ENCODE measurements at regions not wholly inside any gene's neighbourhood (a gene's known extent, or its start where the extent isn't known, plus 50 kb on each side); places are given as distances from the start of the nearest gene placed in this dataset.

GRCh38 chr2:183214680-183215079 lies 90.4 kb downstream of the NUP35 start:
- DNase-seq (ENCODE audit: low spot score): no peak

- no peak for DNase-seq (ENCODE audit: low spot score)
Observed at GRCh38 chr2:183215917-183216316, 91.7 kb downstream of the NUP35 start.

GRCh38 chr2:183219888-183220287 lies 95.6 kb downstream of the NUP35 start:
- DNase-seq (ENCODE audit: low spot score): no peak

- no peak for DNase-seq (ENCODE audit: low spot score)
Observed at GRCh38 chr2:183222751-183223150, 98.5 kb downstream of the NUP35 start.

- DNase-seq (ENCODE audit: low spot score): peak; percentile 6
Observed at GRCh38 chr2:183224948-183225347, 100.7 kb downstream of the NUP35 start.

GRCh38 chr2:183227176-183227575 lies 102.9 kb downstream of the NUP35 start:
- no peak for DNase-seq (ENCODE audit: low spot score)

DNA sequence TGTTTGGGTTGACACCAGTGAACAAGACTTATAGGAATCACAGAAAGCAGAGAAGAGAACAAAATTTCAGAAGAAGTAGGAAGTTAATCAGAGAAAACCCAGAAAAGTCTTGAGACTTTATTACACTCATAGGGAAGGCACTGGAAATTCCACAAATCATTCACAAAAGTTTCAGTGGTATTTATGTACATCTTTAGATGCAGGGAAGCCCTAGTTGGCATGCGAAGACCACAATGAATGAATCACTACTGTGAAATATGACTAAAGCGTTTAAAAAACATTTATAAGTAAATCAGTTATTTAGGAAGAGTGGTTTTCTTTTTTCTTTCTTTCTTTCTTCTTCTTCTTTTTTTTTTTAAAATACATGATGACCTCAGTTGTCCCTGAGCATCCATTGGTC lies 105.1 kb downstream of the NUP35 start:
- peak; percentile 62 for DNase-seq (ENCODE audit: low spot score)

DNA sequence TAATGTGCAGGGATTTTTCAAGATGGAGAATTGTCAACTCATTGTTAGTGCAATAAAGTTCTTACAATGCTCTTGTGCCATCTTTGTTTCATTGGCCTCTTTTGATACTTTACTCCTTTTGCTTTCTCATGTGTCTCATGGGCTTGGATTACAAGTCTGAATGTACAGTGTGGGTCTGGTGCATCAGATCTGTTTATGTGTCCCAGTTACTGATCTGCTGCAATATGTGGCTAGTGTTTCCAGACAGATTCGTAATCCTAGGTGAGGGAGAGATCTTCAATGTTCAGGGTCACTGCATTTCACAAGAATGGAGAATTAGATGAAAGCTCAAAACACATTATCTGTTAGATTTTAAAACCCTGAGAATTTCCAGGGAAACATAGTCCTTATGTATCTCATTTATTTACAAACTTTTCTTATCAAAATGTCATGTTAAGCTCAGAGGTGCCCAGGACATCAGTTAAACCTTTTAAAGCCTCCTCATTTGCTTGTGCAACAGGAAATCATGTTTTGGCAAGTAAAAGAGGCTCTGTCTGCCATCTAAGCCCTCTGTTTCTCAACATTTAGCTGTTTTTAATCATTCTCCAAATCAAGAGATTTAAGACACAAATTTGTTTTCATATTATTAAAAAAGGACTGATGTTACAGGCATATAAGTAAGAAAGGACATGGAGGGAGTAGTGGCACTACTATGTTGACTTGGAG lies 108.1 kb downstream of the NUP35 start:
- no peak for DNase-seq (ENCODE audit: low spot score)

- DNase-seq (ENCODE audit: low spot score): peak; percentile 43
Observed at GRCh38 chr2:183242937-183243336, 118.7 kb downstream of the NUP35 start.

GRCh38 chr2:183243758-183244157 lies 119.5 kb downstream of the NUP35 start:
- no peak for DNase-seq (ENCODE audit: low spot score)

DNA sequence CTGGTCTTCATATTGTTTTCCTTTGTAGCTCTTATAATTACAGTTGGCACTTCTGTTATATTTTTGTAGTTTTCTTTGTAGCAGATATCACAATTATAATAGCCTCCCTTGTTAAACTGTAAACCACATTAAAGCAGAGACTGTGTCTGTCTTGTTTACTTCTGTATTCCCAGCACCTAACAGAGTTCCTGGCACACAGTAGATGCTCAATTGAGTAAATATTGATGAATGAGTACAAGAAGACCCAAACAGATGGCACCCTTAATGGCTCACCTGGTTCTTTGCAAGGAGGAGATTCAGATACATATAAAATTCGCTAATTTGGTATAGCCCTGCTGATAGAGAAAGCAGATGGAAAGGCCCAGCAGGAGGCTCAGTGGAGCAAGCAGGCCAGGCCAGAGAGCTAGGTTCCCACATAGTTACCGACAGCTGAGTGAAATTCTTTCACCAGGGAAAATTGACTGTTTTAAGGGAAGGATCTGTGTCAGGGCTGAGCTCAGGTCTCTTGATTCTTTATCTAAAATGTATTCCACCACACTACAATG lies 120.1 kb downstream of the NUP35 start:
- DNase-seq (ENCODE audit: low spot score): no peak

DNA sequence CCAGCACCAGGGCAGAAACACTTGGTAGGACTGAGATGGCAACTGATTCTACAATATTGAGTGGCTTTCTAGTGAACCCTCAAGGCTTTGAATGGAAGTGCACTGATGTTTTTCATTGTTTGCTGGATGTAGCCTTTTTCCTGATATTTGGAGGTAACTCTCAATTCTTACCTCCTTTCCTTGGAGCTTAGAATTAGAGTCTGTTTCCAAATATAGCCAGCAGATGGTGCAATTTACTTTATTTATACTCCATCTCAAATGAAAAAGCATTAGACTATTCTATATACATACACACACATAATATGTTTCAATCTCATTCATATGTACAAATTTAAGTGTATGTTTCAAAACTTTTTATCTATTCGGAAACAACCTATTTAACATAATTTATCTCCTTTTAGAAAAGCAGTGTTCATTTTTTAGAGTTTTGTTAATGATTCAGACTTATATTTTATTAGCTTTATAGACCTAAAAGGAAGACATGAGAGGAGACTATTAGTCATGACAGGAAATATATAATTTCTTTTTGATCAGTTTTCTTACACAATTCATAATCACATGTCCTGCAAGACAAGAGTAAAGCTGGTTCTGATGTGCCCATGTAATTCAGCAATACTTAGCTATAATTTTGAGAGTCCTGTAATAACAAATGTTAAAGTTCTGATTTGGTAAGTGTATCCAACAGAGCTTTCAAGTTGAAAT lies 124.8 kb downstream of the NUP35 start:
- DNase-seq (ENCODE audit: low spot score): peak; percentile 51

DNA sequence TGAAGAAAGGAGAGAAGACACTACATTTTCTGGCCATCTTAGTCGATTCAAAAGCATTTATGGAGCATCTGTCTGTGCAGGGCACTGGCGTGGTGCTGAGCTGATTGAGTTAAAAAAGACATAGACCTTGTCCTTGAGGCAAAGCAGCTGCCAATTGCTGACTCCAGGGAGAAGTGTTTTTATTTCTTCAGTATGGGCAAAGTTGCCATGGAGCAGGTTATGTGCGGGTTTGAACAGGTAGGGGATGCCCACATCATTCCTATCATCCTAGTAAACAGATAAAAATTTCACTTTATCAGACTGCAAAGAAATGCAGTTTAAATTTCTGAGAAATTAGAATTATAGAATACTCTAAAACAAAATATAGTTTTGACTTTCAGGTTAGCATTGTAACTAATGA lies 125.8 kb downstream of the NUP35 start:
- no peak for DNase-seq (ENCODE audit: low spot score)

DNA sequence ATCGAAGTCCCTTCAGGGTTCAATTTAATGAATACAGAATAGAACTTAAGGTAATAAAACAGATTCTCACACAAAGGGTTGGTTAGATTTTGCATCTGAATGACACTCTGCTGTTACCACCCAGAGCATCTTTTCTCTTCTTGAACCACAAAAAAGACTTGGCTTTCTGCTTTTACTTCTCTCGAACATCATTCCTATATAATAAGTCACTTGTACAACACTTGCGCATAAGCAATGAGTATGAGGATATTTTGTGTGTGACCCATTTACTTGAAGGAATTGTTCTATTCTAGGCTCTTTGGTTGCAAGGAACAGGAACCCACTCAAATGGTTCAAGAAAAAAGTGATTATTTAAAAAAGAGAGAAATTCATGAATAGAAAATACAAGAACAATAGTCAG lies 126.2 kb downstream of the NUP35 start:
- DNase-seq (ENCODE audit: low spot score): no peak

- DNase-seq (ENCODE audit: low spot score): no peak
Observed at GRCh38 chr2:183253441-183254130, 129.3 kb downstream of the NUP35 start.

GRCh38 chr2:183255411-183255810 lies 131.2 kb downstream of the NUP35 start:
- DNase-seq (ENCODE audit: low spot score): no peak

- no peak for DNase-seq (ENCODE audit: low spot score)
Observed at GRCh38 chr2:183259921-183260320, 135.7 kb downstream of the NUP35 start.

DNA sequence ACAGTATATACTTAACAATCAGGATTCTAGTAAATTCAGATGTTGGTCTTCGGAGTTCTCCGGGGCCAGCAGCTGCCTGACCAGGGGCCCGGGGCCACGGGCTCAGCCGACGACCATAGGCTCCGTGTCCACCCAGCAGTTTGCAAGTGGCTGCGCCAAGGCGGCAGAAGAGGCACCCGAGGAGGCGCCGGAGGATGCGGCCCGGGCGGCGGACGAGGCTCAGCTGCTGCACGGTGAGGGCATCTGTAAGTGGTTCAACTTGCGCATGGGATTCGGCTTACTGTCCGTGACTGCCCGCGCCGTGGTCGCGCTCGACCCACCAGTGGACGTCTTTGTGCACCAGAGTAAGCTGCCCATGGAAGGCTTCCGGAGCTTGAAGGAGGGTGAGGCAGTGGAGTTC lies 136.3 kb downstream of the NUP35 start:
- no peak for DNase-seq (ENCODE audit: low spot score)

DNA sequence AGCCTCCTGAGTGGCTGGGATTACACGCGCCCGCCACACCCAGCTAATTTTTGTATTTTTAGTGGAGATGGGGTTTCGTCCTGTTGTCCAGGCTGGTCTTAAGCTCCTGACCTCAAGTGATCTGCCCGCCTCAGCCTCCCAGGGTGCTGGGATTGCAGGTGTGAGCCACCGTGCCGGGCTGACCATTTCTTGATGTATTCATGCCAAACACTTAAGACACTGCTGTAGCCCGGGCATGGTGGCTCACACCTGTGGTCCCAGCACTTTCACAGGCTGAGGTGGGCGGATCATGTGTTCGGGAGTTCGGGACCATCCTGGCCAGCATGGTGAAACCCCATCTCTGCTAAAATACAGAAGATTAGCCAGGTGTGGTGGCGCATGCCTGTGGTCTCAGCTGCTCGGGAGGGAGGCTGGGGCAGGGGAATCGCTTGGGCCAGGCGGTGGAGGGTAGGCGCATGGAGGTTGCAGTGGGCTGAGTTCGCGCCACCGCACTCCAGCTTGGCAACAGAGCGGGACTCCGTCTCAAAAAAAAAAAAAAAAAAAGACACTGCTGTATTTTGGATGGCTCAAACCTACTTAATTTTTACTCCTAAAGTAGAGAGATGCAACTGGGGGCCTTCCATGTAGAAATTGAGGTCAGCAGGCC lies 140.8 kb downstream of the NUP35 start:
- no peak for DNase-seq (ENCODE audit: low spot score)

- no peak for DNase-seq (ENCODE audit: low spot score)
Observed at GRCh38 chr2:183267148-183267827, 143.0 kb downstream of the NUP35 start.

DNA sequence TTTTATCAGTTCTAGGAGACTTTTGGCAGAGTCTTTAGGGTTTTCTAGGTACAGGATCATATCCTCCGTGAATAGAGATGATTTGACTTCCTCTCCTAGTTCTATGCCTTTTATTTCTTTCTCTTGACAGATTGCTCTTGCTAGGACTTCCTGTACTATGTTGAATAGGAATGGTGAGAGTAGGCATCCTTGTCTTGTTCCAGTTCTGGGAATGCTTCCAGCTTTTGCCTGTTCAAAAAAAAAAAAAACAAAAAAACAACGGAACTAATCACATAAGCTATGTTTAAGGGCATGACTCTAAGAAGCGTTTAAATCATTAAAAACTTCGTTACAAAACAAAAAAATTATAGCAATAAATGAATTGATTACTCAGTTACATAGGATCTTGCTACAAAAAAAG lies 145.7 kb downstream of the NUP35 start:
- no peak for DNase-seq (ENCODE audit: low spot score)

DNA sequence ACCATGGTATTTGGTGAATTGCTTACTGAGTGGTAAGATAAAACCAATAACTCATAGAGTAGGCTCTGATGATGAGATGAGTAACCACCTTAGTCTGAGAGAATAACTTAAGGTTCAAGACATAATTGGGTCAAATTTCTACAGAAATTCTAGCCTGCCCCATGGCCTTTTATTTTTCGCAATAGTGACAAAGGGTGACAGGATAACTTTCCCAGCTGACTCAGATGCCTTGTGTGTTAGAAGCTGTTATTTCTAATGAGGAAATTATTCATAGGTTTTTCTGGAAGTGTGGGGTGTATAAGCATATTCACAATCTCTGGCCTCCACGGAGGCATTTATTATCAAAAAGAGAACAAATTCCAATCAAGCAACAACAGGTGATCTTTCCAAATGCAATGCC lies 159.0 kb downstream of the NUP35 start:
- peak; percentile 32 for DNase-seq (ENCODE audit: low spot score)

Data from kidney tubule cell (primary cell).